Natural killer cell (primary cell): ENCODE measurements at regions not wholly inside any gene's neighbourhood (a gene's known extent, or its start where the extent isn't known, plus 50 kb on each side); places are given as distances from the start of the nearest gene placed in this dataset.

ENCODE experiments used
- ATAC-seq, 3 donors: fragments of 150-1000 bp in 2 of 3; fragments of 200-7000 bp in 1 of 3; cut with Tn5 transposase; 1 replicate in 1 of 3; 2 replicates in 2 of 3; pipeline ENCODE4 v1.10.0; 2021; ENCODE audit warnings: mild to moderate bottlenecking in 2 of 3, moderate library complexity in 2 of 3
- DNase-seq, 2 donors: peaks; one replicate each; pipeline versions ENCODE4 v3.0.0 to v3.0.0-alpha.2; 2013 to 2021; ENCODE audit warnings: mixed read lengths in 1 of 2
- H3K27ac ChIP-seq: one replicate; pipeline ENCODE4 v1.5.1; 2013; ENCODE audit warnings: mild to moderate bottlenecking, low read length
- H3K27me3 ChIP-seq: one replicate; pipeline ENCODE4 v1.6.1; 2013; ENCODE audit warnings: low read length; ENCODE audit not compliant: control insufficient read depth, insufficient read depth
- H3K36me3 ChIP-seq: one replicate; pipeline ENCODE4 v1.6.1; 2013; ENCODE audit warnings: low read length; ENCODE audit not compliant: control insufficient read depth, insufficient read depth
- H3K4me1 ChIP-seq: one replicate; pipeline ENCODE4 v1.6.1; 2013; ENCODE audit warnings: low read length; ENCODE audit not compliant: control insufficient read depth, insufficient read depth
- H3K4me3 ChIP-seq: one replicate; pipeline ENCODE4 v1.5.1; 2013; ENCODE audit warnings: low read length
- H3K9me3 ChIP-seq: one replicate; pipeline ENCODE4 v1.6.1; 2013; ENCODE audit warnings: low read length; ENCODE audit not compliant: control insufficient read depth, insufficient read depth
- H3K27ac Mint-ChIP-seq, 2 donors: one replicate each; pipeline ENCODE4 v1.8.0; 2022; ENCODE audit warnings: mild to moderate bottlenecking in 2 of 2, mixed read lengths in 2 of 2, moderate library complexity in 1 of 2
- H3K27me3 Mint-ChIP-seq, 2 donors: one replicate each; pipeline ENCODE4 v1.8.0; 2022; ENCODE audit warnings: low read depth in 2 of 2, mixed read lengths in 2 of 2
- H3K36me3 Mint-ChIP-seq: one replicate; pipeline ENCODE4 v1.8.0; 2022; ENCODE audit warnings: mixed read lengths
- H3K4me1 Mint-ChIP-seq, 2 donors: one replicate each; pipeline ENCODE4 v1.8.0; 2022; ENCODE audit warnings: mixed read lengths in 2 of 2
- H3K4me3 Mint-ChIP-seq: one replicate; pipeline ENCODE4 v1.8.0; 2022; ENCODE audit warnings: mild to moderate bottlenecking, moderate library complexity, mixed read lengths
- H3K9me3 Mint-ChIP-seq, 2 donors: one replicate each; pipeline ENCODE4 v1.8.0; 2022; ENCODE audit warnings: mixed read lengths in 2 of 2
- WGBS: methylation state at CpG from one replicate; pipeline ENCODE4 v1.1.7; 2013; ENCODE audit warnings: missing lambda C conversion rate; ENCODE audit not compliant: insufficient coverage; 5-methylcytosine and 5-hydroxymethylcytosine counted together
- intact Hi-C: fragments of 100-400 bp; cut with micrococcal nuclease; formaldehyde crosslinking; loops from one replicate; pipeline ENCODE4 v1.14.2; 2022
- TF ChIP-seq, protein P1 (sequence below): fragments of 200-600 bp; IDR thresholded peaks from one replicate; pipeline ENCODE4 v1.8.0; 2022; ENCODE audit warnings: antibody characterized with exemption

DNA sequence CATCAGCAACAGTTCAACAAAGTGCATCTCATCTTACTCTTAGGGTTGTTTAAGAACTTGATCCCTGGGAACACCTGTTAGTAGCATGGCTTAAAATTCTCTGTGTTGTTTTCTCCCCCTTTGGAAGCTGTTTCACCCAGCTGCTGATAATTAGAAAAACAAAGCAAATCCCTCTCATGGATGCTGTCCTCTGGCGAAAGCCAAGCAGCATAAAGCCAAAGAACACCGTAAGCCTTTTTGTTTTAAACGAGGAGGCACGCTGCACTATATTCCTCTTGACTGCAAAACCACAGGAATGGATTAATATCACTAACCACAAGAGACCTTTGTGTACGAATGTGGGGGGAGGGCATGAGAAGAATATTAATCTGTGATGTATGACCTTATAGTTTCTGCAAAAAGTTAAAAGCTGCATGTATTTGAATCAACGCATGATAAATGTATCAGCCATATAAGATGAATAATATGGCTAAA, 923.2 kb downstream of the LTN1 start:
- H3K27me3 ChIP-seq: no peaks in the 10 kb centered on the region
- DNase-seq (no peak), ATAC-seq (no peak)
- no peaks in the 10 kb centered on the region for H3K36me3 ChIP-seq
- no peaks in the 10 kb centered on the region for H3K9me3 ChIP-seq
- no peaks in the 10 kb centered on the region for H3K4me1 ChIP-seq
- Mint-ChIP-seq H3K36me3 (no peaks in the 10 kb centered on the region), H3K4me1 (no peaks in the 10 kb centered on the region), H3K9me3 (peaks cover 0 to 6% of the 10 kb centered on the region in 2 donors), H3K4me3 (no peak overlapping the region), H3K27ac (no peak overlapping the region), H3K27me3 (no peaks in the 10 kb centered on the region)
- TF ChIP-seq, protein P1, sequence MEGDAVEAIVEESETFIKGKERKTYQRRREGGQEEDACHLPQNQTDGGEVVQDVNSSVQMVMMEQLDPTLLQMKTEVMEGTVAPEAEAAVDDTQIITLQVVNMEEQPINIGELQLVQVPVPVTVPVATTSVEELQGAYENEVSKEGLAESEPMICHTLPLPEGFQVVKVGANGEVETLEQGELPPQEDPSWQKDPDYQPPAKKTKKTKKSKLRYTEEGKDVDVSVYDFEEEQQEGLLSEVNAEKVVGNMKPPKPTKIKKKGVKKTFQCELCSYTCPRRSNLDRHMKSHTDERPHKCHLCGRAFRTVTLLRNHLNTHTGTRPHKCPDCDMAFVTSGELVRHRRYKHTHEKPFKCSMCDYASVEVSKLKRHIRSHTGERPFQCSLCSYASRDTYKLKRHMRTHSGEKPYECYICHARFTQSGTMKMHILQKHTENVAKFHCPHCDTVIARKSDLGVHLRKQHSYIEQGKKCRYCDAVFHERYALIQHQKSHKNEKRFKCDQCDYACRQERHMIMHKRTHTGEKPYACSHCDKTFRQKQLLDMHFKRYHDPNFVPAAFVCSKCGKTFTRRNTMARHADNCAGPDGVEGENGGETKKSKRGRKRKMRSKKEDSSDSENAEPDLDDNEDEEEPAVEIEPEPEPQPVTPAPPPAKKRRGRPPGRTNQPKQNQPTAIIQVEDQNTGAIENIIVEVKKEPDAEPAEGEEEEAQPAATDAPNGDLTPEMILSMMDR: no peak
- no peak overlapping the region for H3K4me3 ChIP-seq
- intact Hi-C loops: no loop called here
- WGBS: 67% methylated on average over 3 of the region's 6 CpGs
- no peak overlapping the region for H3K27ac ChIP-seq

DNA sequence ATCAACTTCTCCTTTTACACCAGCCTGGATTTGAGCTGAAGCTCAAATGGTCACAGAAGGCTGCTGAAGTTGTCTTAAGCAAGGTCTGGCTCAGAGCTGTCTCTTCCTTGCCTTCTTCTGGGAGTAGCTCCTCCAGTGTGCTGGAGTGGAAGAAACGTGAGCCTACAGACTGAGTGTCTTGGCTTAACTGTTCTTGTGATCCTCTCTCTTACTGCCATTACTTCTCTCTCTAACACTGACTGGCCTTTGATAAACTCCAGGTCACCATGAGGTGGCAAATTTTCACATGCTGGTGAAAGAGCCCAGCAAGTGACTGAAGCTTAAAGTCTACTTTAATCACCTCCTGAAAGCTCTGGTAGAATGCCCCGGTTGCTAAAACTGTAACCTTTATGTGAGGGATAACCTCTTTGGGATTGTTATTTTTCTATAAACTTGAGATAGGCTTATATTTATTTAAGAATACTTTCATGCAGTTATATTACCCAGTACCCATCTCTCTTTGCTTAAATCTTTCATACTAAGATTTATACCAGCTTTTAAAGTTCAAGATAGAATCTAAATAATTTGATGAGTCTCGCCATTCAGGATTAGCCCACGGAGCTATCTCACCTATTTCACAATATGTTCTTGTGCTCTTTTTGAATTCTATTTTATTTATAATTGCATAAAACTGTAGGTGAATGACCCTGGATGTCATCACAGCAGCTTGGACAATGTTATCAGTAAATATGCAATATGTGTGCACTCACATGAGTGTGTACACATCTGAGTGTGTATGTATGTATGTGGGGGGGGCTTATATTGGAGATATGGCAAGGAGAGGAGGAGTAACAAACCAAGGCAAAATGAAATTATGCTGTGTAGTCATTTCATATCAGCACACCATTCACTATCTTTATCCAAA, 924.0 kb downstream of the LTN1 start:
- no peak overlapping the region for H3K27ac ChIP-seq

DNA sequence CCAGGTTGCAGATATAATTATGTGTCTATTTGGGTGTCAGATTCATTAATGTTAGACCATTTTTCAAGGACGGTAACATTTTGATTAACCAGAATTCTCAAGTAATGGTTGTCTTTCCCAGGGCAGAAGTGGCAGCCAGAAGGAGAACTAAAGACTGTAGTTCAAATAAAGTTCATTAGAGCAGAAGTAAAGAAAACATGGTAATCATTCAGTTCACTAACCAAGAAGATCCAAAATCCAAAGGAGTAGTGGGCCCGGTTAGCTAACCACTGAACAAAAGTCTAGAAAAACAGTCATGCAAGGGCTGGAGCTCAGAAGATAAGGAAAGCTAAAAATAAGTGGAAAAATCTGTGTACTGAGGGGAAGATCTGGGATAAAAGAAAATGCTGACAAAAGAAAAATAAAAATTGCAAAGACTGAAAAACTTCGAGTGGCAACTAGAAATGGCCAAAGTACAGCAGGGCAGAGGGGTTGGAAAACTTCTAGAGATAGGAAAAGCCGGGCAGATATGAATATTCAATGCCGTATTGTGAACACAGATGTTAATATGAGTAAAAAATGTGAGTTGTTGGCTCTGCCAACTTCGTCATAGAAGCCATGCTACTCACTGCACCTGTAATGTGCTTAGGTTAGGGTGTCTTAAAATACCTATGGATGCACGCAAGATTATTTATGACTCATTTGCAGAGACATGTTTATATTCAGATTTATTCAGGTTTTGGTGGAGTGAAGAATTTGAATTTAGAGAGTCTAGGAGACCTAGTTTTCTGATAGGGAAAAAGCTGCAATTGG, 925.9 kb downstream of the LTN1 start:
- WGBS: 88% methylated on average over 7 of the region's 7 CpGs
- no peaks in the 10 kb centered on the region for H3K27me3 ChIP-seq
- H3K4me3 Mint-ChIP-seq: no peak overlapping the region
- H3K9me3 ChIP-seq: no peaks in the 10 kb centered on the region
- H3K36me3 ChIP-seq: no peaks in the 10 kb centered on the region
- no peak overlapping the region for H3K27ac ChIP-seq
- TF ChIP-seq, protein P1: no peak
- no peaks in the 10 kb centered on the region for H3K4me1 ChIP-seq
- peaks cover 0 to under 1% of the 10 kb centered on the region in 2 donors for H3K9me3 Mint-ChIP-seq
- no peaks in the 10 kb centered on the region for H3K36me3 Mint-ChIP-seq
- no peaks in the 10 kb centered on the region for H3K27me3 Mint-ChIP-seq
- no peak overlapping the region for H3K27ac Mint-ChIP-seq
- ATAC-seq (no peak), DNase-seq (no peak)
- intact Hi-C loops: no loop called here
- no peaks in the 10 kb centered on the region for H3K4me1 Mint-ChIP-seq
- H3K4me3 ChIP-seq: no peak overlapping the region

More for the DNA sequence above, 924.0 kb downstream of the LTN1 start:
- no peaks in the 10 kb centered on the region for H3K4me1 ChIP-seq
- Mint-ChIP-seq H3K36me3 (no peaks in the 10 kb centered on the region), H3K4me3 (no peak overlapping the region), H3K4me1 (no peaks in the 10 kb centered on the region), H3K9me3 (peaks cover 0 to 6% of the 10 kb centered on the region in 2 donors), H3K27me3 (no peaks in the 10 kb centered on the region), H3K27ac (no peak overlapping the region)
- H3K9me3 ChIP-seq: no peaks in the 10 kb centered on the region
- WGBS: 64% methylated on average over 1 of the region's 4 CpGs
- no peaks in the 10 kb centered on the region for H3K27me3 ChIP-seq
- TF ChIP-seq, protein P1: no peak
- no peak for DNase-seq
- H3K4me3 ChIP-seq: no peak overlapping the region
- no peak for ATAC-seq
- intact Hi-C loops: no loop called here
- no peaks in the 10 kb centered on the region for H3K36me3 ChIP-seq
